ENCODE measurements at regions not wholly inside any gene's neighbourhood (a gene's known extent, or its start where the extent isn't known, plus 50 kb on each side); places are given as distances from the start of the nearest gene placed in this dataset.
"Not testable (repeated sequence)": the region's sequence is repeated elsewhere in the genome, so short reads cannot be mapped to it uniquely, and the experiment has no call there.

GRCh38 chr5:107010060-107010459 is 660.7 kb downstream of the EFNA5 start:
- Mint-ChIP-seq H3K27ac (no peak overlapping the region), H3K9me3 (peaks cover 2% of the 10 kb centered on the region), H3K4me3 (no peak overlapping the region), H3K36me3 (no peaks in the 10 kb centered on the region), H3K4me1 (no peaks in the 10 kb centered on the region), H3K27me3 (no peaks in the 10 kb centered on the region)
- DNase-seq (ENCODE audit: low spot score in 2 of 2) (no peak), ATAC-seq (ENCODE audit: low read depth) (no peak)

GRCh38 chr5:107005653-107006052 is 665.1 kb downstream of the EFNA5 start:
- no peak for ATAC-seq (ENCODE audit: low read depth)

GRCh38 chr5:107005161-107005560 is 665.6 kb downstream of the EFNA5 start:
- no peaks in the 10 kb centered on the region for H3K36me3 Mint-ChIP-seq
- DNase-seq (ENCODE audit: low spot score in 2 of 2) (no peak), ATAC-seq (ENCODE audit: low read depth) (no peak)
- H3K4me3 Mint-ChIP-seq, result no peak overlapping the region
- no peaks in the 10 kb centered on the region for H3K4me1 Mint-ChIP-seq
- peaks cover 1% of the 10 kb centered on the region for H3K9me3 Mint-ChIP-seq
- no peak overlapping the region for H3K27ac Mint-ChIP-seq
- peaks cover 1% of the 10 kb centered on the region for H3K27me3 Mint-ChIP-seq

More at GRCh38 chr5:107005653-107006052, 665.1 kb downstream of the EFNA5 start:
- Mint-ChIP-seq H3K36me3 (no peaks in the 10 kb centered on the region), H3K27me3 (peaks cover 1% of the 10 kb centered on the region), H3K4me1 (no peaks in the 10 kb centered on the region), H3K27ac (no peak overlapping the region), H3K4me3 (no peak overlapping the region), H3K9me3 (peaks cover 1% of the 10 kb centered on the region)
- no peak for DNase-seq (ENCODE audit: low spot score in 2 of 2)

- Mint-ChIP-seq H3K27ac (no peak overlapping the region), H3K9me3 (peaks cover 7% of the 10 kb centered on the region), H3K36me3 (no peaks in the 10 kb centered on the region), H3K4me1 (no peaks in the 10 kb centered on the region), H3K4me3 (no peak overlapping the region), H3K27me3 (peaks cover 1% of the 10 kb centered on the region)
- DNase-seq (ENCODE audit: low spot score in 2 of 2) (no peak), ATAC-seq (ENCODE audit: low read depth) (no peak)
These were observed 668.6 kb downstream of the EFNA5 start for GRCh38 chr5:107002115-107002514.

DNA sequence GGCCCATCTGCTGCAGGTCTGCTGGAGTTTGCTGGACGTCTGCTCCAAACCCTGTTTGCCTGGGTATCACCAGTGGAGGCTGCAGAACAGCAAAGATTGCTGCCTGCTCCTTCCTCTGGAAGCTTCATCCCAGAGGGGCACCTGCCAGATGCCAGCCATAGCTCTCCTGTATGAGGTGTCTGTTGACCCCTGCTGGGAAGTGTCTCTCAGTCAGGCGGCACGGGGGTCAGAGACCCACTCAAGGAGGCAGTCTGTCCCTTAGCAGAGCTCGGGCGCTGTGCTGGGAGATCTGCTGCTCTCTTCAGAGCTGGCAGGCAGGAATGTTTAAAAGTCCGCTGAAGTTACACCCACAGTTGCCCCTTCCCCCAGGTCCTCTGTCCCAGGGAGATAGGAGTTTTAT is 671.2 kb downstream of the EFNA5 start:
- not testable (repeated sequence) for H3K27ac Mint-ChIP-seq; ATAC-seq (ENCODE audit: low read depth); DNase-seq (ENCODE audit: low spot score in 2 of 2); H3K27me3 Mint-ChIP-seq; H3K4me1 Mint-ChIP-seq; H3K4me3 Mint-ChIP-seq; H3K36me3 Mint-ChIP-seq
- H3K9me3 Mint-ChIP-seq, result peaks cover 10% of the 10 kb centered on the region

DNA sequence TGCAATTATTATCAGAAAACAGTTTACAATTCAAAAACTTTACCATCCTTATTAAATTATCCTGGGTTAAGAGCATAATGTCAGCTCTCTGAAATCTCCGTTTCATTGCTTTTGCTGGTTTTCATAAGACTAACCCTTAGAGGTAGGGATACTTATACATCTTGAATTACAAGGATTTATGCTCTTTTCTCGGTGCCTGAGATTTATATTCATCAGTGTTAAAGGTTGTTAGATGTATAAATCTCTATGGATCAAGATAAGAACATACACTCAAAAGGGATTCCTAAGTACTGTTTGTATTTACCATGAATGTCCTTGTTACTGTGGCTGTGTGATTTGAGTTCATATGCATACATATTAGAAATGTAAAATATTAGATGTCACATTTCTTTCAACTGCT is 684.7 kb downstream of the EFNA5 start:
- Mint-ChIP-seq H3K36me3 (no peaks in the 10 kb centered on the region), H3K4me1 (no peaks in the 10 kb centered on the region), H3K27me3 (no peaks in the 10 kb centered on the region), H3K9me3 (peaks cover 3% of the 10 kb centered on the region), H3K27ac (no peak overlapping the region), H3K4me3 (no peak overlapping the region)
- ATAC-seq (ENCODE audit: low read depth) (no peak), DNase-seq (ENCODE audit: low spot score in 2 of 2) (no peak)

DNA sequence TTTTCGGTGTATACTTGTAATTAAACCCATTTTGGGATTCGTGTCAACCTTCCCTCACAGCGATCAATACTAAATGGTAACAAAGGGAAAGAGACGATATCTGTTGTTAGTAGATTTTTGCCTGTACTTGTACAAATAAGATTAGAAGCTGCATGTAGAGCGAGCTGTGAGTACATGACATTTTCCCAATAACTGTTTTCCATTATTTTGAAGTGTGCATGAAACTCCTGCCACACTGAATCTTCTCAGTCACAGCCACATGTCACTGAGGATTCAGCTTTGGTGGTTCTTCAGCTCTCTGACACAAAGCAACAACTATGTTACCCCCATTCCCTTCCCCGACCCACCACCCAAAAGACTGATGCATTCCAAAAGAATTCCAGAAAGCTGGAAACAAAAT is 685.6 kb downstream of the EFNA5 start:
- Mint-ChIP-seq H3K36me3 (no peaks in the 10 kb centered on the region), H3K4me3 (no peak overlapping the region), H3K4me1 (no peaks in the 10 kb centered on the region), H3K9me3 (peaks cover 3% of the 10 kb centered on the region), H3K27ac (no peak overlapping the region), H3K27me3 (no peaks in the 10 kb centered on the region)
- DNase-seq (ENCODE audit: low spot score in 2 of 2), result no peak
- ATAC-seq (ENCODE audit: low read depth), result no peak

DNA sequence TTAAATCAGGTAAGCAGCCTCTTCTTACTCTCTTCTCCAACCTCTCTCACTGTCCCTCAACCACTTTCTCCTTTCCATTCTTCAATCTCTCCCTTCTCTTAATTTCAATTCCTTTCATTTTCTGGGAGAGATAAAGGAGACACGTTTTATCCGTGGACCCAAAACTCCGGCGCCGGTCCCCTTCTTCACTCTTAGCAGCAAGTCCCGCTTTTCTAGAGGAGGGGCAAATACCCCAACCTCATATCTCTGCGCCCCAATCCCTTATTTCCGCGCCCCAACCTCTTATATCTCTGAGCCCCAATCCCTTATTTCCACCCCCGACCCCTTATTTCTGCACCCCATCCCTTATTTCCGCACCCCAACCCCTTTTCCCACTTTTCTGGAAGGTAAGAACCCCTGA is 691.6 kb downstream of the EFNA5 start:
- not testable (repeated sequence) for H3K4me3 Mint-ChIP-seq; ATAC-seq (ENCODE audit: low read depth); H3K36me3 Mint-ChIP-seq

DNA sequence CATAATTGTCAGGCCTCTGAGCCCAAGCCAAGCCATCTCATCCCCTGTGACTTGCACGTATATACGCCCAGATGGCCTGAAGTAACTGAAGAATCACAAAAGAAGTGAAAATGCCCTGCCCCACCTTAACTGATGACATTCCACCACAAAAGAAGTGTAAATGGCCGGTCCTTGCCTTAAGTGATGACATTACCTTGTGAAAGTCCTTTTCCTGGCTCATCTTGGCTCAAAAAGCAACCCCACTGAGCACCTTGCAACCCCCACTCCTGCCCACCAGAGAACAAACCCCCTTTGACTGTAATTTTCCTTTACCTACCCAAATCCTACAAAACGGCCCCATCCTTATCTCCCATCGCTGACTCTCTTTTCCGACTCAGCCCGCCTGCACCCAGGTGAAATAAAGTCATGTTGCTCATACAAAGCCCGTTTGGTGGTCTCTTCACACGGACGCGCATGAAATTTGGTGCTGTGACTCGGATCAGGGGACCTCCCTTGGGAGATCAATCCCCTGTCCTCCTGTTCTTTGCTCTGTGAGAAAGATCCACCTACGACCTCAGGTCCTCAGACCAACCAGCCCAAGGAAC is 692.1 kb downstream of the EFNA5 start:
- H3K36me3 Mint-ChIP-seq, result not testable (repeated sequence)

More for the DNA sequence above, 691.6 kb downstream of the EFNA5 start:
- not testable (repeated sequence) for H3K9me3 Mint-ChIP-seq; H3K4me1 Mint-ChIP-seq; H3K27ac Mint-ChIP-seq; DNase-seq (ENCODE audit: low spot score in 2 of 2); H3K27me3 Mint-ChIP-seq

GRCh38 chr5:106976363-106976762 is 694.4 kb downstream of the EFNA5 start:
- no peaks in the 10 kb centered on the region for H3K27me3 Mint-ChIP-seq
- H3K36me3 Mint-ChIP-seq, result no peaks in the 10 kb centered on the region
- no peak overlapping the region for H3K27ac Mint-ChIP-seq
- H3K4me3 Mint-ChIP-seq, result no peak overlapping the region
- ATAC-seq (ENCODE audit: low read depth) (no peak), DNase-seq (ENCODE audit: low spot score in 2 of 2) (no peak)
- H3K9me3 Mint-ChIP-seq, result peaks cover 5% of the 10 kb centered on the region
- H3K4me1 Mint-ChIP-seq, result no peaks in the 10 kb centered on the region

More for the DNA sequence above, 692.1 kb downstream of the EFNA5 start:
- H3K4me3 Mint-ChIP-seq; H3K4me1 Mint-ChIP-seq; ATAC-seq (ENCODE audit: low read depth); DNase-seq (ENCODE audit: low spot score in 2 of 2); H3K9me3 Mint-ChIP-seq; H3K27me3 Mint-ChIP-seq; H3K27ac Mint-ChIP-seq: not testable (repeated sequence)

DNA sequence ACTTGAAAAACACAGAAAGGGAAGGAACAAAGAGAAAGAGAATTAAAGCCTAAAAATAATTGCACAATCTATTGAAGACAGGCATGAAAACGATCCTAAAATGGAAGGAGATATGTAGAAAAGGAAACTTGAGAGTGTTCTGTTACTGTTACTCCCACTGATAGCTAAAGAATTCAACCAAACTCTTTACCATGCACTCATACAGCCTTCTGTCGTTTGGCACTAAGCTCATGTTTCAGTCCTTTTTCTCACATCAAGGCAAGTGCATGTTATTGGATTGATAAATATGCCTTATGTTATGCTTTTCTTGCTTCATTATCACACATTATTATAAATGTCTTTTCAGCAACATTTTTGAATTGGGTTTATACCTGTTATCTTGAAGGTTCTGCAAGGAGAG is 696.5 kb downstream of the EFNA5 start:
- no peaks in the 10 kb centered on the region for H3K4me1 Mint-ChIP-seq
- H3K27me3 Mint-ChIP-seq, result no peaks in the 10 kb centered on the region
- ATAC-seq (ENCODE audit: low read depth) (no peak), DNase-seq (ENCODE audit: low spot score in 2 of 2) (no peak)
- H3K9me3 Mint-ChIP-seq, result peaks cover 2% of the 10 kb centered on the region
- no peak overlapping the region for H3K4me3 Mint-ChIP-seq
- no peak overlapping the region for H3K27ac Mint-ChIP-seq
- no peaks in the 10 kb centered on the region for H3K36me3 Mint-ChIP-seq

DNA sequence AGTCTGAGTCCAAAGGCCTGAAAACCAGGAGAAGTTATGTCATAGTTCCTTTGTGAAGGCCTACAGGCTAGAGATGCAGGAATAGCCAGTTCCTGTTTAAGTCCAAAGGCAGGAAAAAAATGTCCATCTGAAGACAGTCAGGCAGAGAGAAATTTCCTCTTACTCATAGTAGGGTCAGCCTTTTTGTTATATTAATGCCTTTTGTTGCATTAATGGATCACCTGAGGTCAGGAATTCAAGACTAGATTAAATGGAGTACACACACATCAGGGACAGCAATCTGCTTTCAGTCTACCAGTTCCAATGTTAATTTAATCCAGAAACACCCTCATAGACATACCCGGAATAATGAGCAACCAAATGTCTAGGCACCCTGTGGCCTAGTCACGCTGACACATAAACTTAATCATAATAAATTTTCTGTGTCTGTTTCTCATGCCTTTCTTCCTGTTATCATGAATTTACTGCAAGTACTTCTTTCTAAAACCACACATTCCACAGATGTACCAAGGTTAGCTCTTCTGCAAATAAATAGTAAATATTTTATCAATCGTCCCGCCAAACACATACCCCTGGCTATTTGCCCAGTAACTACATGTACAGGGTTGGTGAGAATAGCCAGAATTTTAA is 703.9 kb downstream of the EFNA5 start:
- no peak overlapping the region for H3K4me3 Mint-ChIP-seq
- H3K4me1 Mint-ChIP-seq, result no peaks in the 10 kb centered on the region
- DNase-seq (ENCODE audit: low spot score in 2 of 2), result no peak
- H3K9me3 Mint-ChIP-seq, result peaks cover 4% of the 10 kb centered on the region
- no peaks in the 10 kb centered on the region for H3K27me3 Mint-ChIP-seq
- no peak for ATAC-seq (ENCODE audit: low read depth)
- H3K27ac Mint-ChIP-seq, result no peak overlapping the region
- no peaks in the 10 kb centered on the region for H3K36me3 Mint-ChIP-seq

GRCh38 chr5:106964132-106964531 is 706.6 kb downstream of the EFNA5 start:
- no peak overlapping the region for H3K27ac Mint-ChIP-seq
- H3K36me3 Mint-ChIP-seq, result no peaks in the 10 kb centered on the region
- DNase-seq (ENCODE audit: low spot score in 2 of 2) (no peak), ATAC-seq (ENCODE audit: low read depth) (no peak)
- H3K9me3 Mint-ChIP-seq, result peaks cover 4% of the 10 kb centered on the region
- no peaks in the 10 kb centered on the region for H3K4me1 Mint-ChIP-seq
- H3K27me3 Mint-ChIP-seq, result no peaks in the 10 kb centered on the region
- H3K4me3 Mint-ChIP-seq, result no peak overlapping the region

GRCh38 chr5:106963630-106964029 is 707.1 kb downstream of the EFNA5 start:
- DNase-seq (ENCODE audit: low spot score in 2 of 2), result no peak
- no peaks in the 10 kb centered on the region for H3K4me1 Mint-ChIP-seq
- H3K27ac Mint-ChIP-seq, result no peak overlapping the region
- no peak for ATAC-seq (ENCODE audit: low read depth)
- H3K36me3 Mint-ChIP-seq, result no peaks in the 10 kb centered on the region
- no peaks in the 10 kb centered on the region for H3K27me3 Mint-ChIP-seq
- peaks cover 4% of the 10 kb centered on the region for H3K9me3 Mint-ChIP-seq
- no peak overlapping the region for H3K4me3 Mint-ChIP-seq
